Esophagus mucosa (tissue), 1 donor: ENCODE measurements at regions not wholly inside any gene's neighbourhood (a gene's known extent, or its start where the extent isn't known, plus 50 kb on each side); places are given as distances from the start of the nearest gene placed in this dataset.
"Not testable (repeated sequence)": the region's sequence is repeated elsewhere in the genome, so short reads cannot be mapped to it uniquely, and the experiment has no call there.

Experiments used
- ATAC-seq: fragments of 200-7000 bp; cut with Tn5 transposase; one replicate; pipeline ENCODE4 v1.9.1; 2020
- donor health status: DM: yes; HTN: yes; CAD: no.

DNA sequence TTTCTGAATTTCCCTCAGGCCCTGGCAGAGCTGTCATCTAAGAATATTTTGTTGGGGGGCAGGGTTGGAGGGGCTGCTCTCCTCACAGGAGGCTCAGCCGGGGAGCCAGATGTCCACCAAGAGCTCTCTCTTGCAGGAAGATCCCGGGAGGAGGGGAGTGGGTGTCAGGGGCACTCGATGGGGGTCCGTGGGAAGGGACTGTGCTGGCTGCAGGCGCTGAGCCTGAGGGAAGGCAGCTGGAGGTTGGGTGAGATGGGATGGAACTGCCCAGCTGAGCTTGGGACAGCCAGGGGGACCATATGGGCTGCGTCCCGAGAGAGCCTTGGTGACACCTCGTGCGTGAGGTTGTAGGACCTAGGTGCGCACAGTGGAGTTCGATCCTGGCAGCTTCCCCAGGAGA lies 111.2 kb upstream of the GSE1 start:
- ATAC-seq: no peak

DNA sequence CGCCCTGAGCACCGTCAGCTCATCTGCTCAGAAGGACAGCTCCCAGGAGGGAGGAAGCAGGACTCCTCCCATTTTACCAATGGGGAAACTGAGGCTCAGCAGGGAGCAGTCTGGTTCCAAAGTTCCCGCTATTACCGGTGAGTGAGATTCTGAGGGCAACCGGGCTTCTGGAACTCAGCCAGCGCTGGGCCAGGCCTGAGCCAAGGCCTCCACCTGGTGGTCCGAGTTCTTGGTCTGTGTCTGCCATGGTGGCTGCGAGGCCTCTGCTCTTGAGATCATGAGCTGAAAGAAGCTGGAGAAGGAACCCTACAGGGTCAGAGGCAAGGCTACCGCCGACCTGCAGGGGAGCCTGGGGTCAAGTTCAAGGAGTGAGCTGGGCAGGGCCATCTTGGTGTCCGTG lies 110.8 kb upstream of the GSE1 start:
- ATAC-seq: no peak

DNA sequence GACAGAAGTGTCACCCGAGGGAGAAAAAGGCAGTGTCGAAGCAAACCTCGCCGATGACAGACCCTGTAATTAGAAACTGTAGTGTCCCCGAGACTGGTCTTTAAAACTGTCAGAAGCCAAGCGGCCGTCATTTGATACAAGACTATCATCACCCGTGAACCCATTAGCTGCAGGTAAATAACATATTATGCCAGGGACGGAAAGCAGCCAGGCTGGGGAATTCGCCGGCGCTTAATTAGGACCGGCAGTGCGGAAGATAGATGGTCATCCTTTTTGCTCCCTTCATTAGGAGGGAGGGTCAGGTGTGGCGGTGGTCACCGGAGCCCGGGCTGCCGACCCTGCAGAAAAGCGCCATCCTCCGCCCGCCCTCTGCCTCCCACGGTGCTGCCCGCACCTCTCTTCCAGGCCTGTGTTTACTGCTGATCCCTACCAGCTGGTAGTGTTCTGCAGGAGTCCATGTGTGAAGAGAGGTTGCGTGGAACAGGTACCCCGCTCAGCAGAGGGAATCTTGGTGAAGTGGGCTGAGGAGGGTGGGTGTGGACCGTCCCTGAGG lies 109.4 kb upstream of the GSE1 start:
- no peak for ATAC-seq

DNA sequence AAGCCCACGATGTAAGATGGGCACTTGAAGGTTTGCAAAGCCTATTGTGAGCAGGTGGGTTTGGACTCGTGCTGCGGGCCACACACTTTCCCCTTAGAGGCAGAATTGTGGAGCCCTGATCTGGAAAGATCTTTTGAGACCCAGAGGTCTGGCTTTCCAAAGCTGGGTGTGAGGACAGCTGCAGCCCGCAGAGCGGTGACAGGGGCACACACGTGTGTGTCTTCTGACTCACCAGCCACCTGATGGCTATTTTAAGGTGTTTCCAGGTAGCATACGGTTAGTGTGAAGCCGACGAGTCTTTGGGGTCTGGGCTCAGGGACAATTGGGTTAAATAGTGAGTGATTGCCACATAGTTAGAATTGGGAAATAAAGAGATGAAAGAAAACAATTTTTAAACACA lies 108.9 kb upstream of the GSE1 start:
- no peak for ATAC-seq

DNA sequence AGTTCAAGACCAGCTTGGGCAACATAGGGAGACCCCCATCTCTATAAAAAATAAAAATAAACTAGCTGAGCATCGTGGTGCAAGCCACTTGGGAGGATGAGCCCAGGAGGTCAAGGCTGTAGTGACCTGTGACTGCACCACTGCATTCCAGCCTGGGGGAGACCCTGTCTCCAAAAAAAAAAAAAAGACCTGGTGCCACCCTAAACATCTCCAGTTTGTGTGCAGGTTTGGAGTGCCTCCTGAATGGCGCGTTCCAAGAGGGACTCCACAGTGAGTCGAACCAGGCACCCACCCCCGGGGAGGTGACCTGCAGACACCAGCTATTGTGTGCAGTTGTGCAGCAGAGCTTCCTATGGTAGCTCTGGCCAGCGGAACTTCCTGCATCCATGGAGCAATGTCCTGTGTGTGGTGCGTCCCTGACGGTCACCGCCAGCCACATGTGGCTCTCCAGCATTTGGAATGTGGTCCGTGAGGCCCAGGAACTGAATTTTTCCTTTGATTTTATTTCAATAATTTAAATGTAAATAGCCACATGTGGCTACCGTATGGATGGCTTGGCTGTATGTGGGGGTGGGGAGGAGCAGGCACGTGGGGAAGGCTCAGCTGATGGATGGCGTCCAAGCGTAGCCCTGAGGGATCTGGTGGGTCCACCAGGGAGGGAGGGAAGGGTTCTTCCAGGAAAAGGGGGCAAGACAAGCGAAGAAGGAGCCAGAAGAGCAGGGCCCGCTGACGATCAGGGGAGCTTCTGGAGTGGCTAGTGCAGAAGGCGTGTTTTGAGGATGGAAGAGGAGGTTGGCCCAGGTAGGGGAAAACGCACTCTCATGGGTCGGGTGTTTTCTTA lies 107.1 kb upstream of the GSE1 start:
- no peak for ATAC-seq

DNA sequence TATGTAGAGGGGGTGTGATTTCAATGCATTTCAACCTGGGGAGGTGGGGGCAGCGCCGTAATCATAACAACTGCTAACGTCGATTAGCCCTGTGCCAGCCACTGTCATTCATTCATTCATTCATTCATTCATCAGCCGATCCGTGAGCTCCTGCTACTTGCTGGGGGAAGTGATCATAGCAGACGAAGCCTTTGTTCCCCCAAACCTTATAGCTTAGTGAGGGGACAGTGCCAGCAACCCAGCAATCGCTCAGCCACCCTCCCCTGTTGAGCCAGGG lies 106.5 kb upstream of the GSE1 start:
- ATAC-seq: no peak

DNA sequence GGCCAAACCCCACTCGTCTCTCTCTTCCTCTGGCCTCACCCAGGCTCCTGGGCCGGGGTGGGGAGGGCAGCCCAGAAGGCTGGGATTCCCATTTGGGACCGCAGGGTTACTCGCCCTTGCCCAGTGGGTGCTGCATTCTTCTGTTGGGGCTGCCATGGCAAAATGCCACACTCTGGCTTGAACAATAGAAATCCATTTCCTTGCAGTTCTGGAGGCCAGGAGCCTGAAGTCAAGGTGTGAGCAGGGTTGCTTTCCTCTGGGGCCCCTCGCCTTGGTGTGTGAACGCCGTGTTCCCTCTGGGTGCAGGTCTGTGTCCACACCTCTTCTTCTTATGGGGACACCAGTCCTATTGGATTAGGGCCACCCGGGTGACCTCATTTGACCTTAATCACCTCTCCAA lies 105.8 kb upstream of the GSE1 start:
- no peak for ATAC-seq

DNA sequence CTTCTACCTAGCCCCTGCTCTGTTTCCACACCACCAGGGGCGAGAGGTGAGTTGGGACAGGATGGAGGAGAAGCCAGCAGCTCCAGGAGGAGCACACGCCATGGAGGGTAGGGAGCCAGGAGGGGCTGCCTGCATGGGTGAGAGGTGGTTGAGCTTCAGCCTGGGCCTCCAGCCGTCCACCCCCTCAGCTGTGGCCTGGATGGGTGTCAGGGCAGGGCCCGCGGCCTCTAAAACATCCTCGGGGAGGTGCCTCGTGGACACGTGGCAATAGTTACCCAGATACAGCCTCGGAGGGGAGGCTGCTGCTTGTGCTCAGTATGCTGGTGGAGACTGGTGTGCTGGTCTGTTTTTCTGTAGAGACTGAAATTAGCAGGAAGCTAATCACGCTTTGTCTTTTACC lies 104.7 kb upstream of the GSE1 start:
- ATAC-seq: no peak

DNA sequence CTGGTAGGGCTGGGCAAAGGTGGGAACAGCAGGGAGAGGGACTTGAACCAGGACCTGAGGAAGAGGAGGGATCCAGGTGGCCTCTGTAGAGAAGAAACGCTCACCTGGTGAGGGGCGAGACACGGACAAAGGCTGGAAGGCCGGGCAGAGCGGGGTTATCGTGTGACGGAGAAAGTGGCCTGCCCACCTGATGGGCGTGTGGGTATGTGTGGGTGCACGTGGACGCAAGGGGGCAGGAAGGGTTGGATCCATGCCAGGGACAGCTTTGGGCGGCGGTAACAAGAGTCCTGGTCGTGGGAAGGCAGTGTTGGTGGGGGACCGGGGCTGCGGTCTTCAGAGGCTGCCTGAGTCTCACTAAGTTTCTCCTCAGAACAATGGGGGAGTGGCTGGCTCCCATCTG lies 104.1 kb upstream of the GSE1 start:
- no peak for ATAC-seq

DNA sequence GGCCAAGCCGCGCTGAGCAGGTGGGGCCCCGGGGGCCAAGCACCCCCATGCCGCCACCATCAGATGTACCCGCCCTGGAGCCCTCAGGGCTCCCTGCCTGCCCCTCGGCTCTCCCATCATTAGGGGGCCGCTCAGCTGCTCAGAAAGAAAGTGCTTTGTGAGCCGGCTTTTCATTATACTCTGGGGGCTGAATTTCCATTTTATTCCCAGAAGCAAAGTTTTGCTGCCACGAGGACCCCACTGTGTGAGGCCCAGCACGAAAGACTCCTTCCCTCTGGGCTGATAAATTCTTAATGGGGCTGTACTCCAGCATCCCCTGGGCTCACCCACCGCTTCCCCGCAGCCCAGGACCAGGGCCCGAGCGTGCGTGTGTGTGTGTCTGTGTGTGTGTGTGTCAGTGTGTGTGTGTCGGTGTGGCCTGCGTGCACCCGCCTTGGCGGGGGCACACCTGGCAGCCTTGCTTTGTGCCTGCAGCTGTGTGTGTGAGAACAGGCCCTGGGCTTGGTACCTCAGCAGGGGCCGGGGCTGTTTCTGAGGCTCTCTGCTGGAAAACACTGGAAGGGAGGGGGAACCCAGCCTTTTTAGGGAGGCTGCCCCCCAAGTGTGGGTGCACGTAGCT lies 103.0 kb upstream of the GSE1 start:
- ATAC-seq: no peak

DNA sequence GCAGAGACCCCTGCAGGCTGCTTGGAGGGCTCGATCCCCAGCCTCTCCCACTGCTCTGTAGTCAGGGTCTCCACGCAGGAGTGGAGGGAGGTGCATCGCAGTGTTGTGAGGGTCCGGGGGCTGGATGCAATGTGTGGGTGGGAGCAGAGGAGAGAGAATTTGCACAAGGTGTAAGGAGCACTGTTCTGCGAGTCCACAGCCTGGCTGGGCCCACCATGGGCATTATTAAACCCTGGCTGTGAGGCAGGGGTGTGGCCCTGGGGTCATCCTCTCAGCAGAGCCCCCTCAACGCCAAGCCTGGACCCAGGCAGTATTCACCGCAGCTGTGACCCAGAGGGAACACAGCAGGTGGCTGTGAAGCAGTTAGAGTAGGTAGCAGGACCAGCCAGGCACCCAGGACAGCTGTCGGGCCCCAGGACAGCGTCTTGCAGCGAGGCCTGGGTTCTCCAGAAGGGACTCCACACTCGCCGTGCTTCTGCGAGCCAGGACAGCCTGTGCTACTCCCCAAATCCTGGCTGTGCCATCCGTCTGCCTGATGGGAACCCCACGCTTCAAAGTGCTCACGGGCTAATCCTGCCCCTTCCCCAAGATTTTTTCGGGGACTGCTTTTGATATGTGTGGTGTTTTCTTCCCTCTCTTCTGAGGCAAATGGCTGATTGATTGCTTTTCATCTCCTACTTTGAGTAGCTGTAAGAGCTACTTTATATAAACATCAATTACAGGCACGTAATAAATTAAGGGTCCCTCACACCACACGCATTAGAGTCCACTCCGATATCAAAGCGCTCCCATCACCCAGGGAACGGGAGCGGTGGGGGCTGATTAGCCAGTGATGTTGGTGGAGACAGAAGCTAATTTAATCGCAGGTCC lies 100.9 kb upstream of the GSE1 start:
- no peak for ATAC-seq

DNA sequence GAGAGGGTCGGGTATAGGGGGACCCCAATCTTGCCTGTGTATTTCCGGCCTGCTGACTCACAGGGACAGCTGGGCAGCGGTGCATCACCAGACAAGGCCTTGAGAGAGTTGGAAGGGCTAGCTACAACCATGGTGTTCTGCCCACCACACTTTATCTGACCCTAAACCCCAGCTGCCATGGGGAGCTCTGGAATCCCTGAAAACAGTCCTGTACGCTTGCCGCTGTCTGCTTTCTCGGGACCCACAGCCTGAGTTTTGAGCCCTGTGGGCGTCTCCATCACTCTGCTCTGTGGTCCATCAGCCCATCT lies 100.4 kb upstream of the GSE1 start:
- no peak for ATAC-seq

DNA sequence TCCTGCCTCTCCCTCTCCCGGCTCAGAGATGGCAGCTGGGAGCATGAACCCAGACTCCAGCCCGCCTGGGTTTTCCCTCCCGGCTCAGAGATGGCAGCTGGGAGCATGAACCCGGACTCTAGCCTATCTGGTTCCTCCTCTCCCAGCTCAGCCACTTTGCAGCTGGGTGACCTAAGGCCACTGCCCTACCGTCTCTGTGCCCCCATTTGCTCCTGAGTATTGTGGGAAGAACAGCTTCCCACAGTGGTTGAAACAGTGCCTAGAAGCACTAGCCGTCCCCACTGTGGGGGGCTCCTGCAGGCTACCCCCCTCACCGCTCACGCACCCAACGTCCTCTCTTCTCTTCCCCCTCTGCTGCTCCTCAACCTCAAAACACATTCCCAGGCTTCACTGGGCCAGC lies 99.9 kb upstream of the GSE1 start:
- no peak for ATAC-seq

DNA sequence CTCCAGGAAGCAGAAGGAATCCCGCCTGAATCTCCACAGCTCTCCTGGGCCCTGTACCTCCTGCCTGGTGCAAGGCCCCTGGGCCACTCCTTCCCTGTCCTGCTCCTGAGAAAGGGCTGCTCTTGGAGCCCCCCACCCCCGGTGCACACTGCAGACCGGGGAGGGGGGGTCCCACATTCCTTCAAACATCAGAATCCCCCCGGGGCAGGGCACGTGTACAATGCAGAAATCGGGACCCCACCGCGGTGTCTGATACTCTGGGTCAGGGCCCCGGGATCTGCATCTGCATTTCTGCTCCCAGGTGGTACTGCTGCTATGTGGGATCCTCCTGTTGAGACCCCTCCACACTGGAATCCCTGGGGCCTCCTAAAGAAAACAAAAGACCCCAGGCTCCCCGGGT lies 99.5 kb upstream of the GSE1 start:
- ATAC-seq: no peak

DNA sequence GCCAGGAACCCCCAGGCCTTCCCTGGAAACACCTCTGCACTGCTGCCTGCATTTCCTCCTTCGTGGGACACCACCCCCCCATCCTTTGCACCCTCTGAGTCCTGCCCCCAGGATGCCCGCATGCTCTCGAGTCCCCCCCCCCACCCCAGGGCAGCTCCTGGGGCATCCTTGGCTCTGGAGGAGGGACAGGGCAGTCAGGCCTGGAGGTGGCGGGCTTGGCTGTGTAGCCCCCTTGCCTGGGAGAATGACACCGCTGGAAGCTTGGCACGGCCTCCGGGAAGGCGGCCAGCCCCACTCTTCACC lies 98.9 kb upstream of the GSE1 start:
- ATAC-seq: peak; percentile 42

DNA sequence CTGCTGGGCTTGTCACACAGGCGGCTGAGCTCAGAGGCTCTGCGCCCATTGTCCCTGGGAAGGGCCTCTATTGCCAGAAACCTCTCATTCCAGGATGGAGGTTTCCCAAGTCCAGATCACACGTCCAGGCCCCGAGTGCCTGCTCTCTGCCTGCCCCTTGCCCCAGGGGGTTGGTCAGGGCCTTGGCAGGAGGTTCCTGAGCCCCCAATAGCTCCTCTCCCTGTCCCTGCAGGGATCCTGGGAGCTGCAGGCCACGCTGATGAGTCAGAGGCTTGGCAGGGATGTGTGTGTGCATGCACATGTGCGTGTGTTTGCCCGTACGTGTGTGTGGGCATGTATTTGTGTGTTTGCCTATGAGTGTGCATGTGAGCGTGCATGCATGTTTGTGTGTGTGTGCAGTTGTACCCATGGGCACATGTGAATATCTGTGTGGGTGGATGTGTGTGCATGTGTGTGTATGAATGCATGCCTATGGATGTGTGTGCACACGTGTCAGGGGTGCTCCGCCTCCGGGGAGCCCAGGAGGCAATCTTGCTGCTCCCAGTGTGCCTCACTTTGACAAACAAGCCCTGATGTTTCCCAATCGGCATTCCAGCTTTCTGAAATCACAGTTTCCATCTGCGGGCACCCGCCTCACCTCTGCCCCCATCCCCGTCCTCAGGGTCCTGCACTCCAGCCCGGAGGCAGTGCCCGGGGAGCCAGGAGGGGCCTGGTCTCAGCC lies 98.4 kb upstream of the GSE1 start:
- ATAC-seq: peak; percentile 72

DNA sequence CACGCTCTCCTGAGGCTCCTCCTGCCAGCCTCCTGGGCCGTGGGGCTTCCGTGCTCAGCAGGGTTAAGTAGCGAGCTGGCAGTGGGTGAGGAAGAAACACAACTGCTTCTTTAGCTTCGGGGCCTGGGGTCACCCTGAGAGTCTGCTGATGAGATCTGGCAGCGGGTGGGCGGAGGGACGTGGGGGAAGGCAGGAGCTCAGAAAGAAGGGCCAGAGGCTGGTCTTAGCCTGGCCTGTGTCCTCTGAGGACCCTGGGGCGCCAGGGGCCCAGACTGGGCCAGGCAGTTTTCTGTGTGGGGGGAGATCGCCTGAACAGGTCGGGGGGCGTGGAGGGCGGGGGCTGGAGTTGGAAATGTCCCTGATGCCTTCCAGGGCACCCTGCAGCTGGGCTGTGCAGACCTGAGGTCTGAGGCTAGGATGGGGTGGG lies 97.8 kb upstream of the GSE1 start:
- ATAC-seq: no peak

DNA sequence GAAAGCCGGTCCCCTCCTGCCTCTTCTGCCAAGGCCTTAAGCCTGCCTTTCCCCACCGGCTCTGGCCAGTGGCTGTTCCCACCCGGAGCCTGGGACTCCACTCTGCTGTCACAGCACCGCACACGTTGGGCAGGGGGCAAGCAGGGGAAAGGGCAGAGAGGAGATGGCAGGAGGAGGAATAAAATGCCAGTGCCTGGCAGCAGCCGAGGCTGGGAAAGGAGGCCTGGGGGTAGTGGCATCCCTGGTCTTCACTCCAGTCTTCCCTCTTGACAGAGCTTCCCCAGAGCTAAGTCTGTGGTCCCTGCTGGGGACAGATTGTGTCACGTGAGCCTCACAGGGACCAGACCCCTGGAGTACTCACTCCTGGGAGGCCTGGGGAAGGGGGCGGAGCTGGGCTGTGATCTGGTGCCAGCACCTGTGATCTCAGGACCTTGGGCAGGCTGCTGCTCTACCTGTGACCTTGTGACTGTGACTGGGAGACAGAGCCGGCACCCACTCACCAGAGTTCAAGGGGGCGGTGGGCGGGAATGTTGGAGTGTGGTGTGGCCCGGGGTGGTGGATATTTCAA lies 97.2 kb upstream of the GSE1 start:
- ATAC-seq: no peak

DNA sequence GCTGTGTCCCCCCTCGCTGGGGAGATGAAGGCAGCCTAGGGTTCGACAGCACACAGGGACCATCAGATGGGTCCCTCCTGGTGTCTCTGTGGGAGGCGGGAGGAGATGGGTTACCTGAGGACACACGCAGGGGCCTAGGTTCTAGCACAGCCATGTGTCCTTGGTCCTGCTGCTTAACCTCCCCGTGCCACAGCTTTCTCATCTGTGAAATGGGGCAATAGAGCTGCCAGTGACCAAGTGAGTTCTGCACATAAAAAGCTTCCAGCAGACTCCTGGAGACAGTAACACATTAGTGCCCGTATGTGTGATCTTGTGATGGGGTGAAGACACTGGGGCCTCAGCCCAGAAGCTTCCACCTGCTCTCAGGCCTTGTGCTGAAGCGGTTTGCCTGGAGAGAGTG lies 96.0 kb upstream of the GSE1 start:
- ATAC-seq: no peak

DNA sequence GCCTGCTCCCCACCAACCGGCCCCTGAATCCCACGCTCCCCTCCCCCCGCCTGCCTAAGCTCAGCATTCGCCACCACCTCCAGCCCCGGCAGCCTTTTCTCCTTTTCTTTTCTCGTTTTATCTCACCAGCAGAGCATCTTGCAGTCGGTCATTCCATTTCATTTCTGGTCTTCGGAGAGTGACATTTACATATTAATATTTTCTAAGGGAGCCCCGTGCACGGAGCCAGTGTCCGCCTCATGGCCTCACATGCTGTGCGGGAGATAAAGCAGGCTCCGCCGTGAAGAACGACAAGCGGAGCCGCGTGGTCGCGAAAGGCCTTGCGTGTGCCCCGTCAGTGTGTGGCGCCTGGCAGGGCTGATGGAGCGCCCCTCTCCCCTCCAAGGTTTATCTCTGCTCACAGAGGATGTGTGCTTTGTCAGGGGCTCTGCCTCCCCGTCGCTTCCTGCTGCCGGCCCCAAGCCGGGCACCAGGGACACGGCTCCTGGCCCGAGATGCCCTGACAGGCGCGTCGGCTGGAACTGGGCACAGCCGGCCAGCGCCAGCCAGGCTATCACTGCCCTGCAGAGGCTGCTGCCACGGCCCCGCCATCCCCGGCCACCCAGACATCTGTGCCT lies 95.5 kb upstream of the GSE1 start:
- ATAC-seq: no peak

DNA sequence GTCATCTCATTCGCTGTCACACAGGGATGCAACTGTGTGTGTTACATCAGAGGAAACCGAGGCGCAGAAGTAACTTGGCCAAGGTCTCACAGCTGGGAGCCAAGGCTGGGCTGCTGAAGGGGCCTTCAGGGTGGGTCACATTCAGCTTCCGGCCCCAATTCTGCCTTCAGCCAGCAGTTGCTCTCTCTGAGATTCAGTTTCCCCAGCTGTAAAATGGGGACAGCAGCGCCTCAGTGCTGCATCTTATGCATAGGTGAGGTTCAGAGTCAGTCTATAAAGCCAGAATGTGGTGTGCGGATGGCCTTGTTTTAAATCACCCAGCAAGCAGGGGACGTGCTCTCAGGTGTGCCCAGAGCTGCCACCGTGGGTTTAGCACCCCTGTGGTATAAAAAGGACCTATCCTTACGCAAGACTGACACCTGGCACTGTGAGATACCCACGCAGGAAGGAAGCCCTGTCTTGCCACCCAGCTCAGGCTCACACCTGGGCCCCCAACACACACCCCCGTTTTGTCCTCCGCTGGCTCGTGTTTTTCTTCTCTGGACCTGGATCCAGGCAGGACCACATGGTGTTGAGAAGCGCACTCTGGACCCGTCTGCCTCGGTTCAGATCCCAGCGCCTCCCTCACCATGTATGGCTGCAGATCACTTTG lies 94.6 kb upstream of the GSE1 start:
- no peak for ATAC-seq

DNA sequence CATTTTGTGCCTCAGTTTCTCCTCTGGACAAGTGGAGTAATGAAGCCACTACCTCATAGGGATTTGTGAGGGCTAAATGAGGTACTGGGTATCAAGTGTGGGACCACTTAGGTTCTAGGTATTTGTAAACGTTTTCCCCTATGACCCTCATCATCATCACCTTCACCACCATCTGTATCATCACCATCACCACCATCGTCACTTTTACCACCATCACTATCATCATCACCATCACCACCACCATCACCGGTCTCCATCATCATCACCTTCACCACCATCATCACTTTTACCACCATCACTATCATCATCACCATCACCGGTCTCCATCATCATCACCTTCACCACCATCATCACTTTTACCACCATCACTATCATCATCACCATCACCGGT lies 94.1 kb upstream of the GSE1 start:
- ATAC-seq: not testable (repeated sequence)
